ENCODE measurements at regions not wholly inside any gene's neighbourhood (a gene's known extent, or its start where the extent isn't known, plus 50 kb on each side); places are given as distances from the start of the nearest gene placed in this dataset.
"Not testable (repeated sequence)": the region's sequence is repeated elsewhere in the genome, so short reads cannot be mapped to it uniquely, and the experiment has no call there.

DNA sequence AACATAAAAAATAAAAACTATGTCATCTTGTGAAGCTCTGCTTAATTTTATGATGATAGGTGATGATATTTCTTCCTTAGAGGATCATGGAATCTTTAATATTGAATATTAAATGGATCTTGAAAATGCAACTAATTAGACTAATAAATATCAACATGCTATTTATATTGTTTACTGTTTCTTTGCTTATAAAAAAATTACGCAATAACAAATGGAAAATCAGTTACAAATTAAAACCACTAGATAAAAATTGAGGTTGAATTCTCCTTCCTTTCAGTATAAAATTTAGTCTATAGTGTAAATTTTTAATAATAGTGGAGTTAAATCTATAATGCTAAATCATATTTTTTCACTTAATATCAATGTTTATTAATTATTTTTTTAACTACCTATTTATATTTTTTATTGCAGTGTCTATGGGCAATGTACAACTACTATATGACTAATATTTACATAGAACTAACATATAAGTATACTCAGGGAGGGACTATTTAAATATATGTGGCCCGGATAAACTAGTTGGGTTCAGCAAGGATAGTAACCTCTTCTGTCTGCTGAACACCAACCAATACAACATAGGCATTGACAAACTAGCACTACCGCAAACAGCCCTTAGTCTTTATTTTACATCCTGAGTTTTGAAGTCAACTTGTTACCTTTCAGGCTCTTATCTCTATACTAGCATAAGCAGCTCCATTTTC is 628.0 kb downstream of the EFNB2 start:
- no peak for DNase-seq

DNA sequence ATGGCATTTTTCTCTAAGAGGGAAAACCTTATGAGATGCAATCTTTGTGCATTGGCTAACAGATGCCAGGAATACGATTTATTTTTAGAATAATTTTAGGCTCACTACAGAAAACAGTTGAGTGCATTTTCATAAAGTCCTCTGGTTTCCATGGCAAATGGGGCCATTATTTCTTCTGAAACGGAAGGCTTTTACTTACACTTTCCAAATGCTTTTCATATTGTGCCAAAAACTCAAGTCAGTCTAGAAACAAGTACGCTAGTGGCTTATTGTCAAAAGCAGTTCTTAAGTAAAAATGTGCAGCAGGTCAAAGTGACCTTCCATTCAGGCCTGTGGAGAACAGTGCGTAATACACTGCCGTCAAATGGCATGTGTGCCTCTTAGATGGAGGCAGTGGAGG is 628.7 kb downstream of the EFNB2 start:
- DNase-seq, result no peak

DNA sequence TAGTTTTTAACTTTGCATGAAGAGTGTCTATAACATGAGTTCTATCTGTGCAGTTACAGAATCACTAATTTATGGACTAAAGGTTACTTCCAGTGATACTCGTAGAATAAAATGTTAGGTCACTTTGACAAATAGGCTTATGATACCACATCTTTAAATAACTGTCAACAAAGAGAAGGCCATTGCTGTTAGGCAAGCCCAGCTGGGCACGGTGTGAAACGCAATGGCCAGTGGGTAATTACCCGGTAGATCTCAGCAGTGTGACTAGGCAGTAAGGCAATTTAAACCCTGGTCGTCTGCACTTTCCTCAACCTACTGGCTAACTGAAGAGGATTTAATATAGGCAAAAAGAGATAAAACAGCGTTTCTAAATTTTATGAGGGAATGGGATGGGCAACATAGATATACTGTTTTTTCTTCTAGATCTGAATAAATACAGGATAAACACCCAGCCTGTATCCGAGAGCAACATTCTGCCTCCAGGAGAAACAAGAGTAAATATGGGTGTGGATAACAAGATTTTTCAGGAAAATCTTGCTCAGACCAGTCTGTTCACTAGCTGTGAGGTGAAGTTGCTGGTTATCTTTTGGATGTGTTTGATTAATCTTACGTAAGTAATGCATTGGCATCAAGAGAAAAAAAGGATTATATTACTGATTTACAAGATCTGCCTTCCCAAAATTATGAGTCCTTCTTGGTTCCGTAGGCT is 631.3 kb downstream of the EFNB2 start:
- DNase-seq, result no peak

DNA sequence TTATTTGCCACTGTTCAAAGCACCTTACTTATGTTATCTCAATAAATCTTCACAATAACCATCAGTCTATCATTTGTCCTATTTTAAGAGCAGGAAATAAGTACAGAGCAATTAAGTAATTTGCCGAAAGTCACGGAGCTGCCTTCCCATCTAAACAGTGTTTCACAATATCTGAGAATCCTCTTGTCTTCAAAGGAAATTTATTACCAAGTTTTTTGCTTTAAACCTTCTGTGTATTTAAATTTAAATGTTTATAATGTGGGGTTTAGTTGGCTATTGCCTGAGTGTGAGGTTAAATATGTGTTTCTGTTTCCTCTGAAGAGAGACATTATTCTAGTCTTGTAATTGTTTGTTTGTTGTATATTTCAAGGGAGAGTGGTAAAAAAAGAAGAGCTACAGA is 633.1 kb downstream of the EFNB2 start:
- DNase-seq, result no peak

DNA sequence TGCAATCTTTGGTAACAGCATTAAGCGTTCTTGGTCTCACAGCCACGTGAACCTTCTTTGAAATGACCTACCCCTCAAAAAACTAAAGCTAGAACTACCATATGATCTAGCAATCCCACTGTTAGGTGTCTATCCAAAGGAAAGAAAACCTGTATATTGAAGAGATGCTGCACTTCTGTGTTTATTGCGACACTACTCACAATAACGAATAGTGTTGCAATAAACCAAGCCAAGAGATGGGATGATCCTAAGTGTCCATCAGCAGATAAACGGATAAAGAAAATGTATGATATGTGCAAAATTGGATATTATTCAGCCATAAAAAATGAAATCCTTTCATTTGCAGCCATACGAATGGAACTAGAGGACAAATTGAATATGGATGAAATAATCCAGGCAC is 637.9 kb downstream of the EFNB2 start:
- DNase-seq, result no peak

DNA sequence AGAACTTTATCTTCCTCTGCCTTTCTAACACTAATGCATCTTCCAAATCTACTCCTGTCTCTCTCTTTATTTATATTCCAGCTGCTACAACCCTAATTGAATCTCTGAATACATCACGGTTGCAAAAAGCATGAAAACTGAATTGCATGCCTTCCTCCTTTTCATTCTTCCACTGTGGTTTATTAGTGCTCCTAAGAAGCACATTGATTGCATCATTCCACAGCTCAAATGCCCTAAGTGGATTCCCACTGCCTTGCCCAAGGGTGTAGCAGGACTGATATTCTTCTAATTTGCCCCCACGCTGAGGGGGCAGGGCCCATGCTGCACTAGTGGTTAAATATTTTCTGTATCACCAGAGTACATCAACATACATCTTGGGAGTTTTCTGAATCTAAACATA is 640.8 kb downstream of the EFNB2 start:
- DNase-seq, result no peak

DNA sequence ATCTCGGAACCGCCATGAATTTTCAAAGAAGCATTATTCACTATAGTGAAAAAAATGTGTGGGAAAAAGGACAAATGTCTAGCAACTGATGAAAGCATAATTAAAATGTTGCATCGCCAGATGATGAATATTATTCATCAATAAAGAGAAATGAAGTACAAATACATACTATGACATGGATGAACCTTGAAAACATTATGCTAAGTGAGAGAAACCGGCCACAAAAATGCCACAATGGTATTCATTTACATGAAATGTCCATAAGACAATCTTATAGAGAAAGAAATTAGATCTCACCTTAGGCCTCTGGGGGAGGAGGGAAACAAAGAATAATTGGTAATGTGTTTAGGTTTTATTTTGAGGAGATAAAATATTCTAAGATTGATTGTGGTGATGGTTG is 645.0 kb downstream of the EFNB2 start:
- DNase-seq, result no peak

DNA sequence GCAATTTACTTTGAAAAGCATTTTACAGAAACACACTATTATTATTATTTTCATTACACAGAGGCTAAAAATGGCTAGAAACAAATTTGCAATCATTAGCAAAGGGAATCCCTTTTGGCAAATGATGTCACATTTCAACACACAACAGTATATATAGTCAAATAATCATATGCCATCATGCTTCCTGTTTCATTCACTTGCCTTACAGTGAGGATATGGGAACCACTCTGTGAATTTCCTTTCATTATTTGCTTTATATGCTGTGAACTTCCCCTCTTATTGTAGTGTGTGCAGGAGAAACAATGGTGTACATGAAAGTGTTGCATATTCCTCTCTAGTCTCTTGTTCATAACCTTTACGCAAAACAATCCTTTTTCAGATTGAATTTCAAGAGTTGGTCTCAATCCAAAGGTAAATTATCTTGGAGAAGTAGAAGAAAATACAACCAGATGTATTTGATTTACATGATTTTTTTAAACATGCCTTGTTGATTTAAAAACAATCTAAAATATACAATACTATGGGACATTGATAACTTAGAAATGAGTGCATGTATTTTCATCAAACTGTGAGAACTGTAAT is 657.3 kb downstream of the EFNB2 start:
- DNase-seq, result no peak

DNA sequence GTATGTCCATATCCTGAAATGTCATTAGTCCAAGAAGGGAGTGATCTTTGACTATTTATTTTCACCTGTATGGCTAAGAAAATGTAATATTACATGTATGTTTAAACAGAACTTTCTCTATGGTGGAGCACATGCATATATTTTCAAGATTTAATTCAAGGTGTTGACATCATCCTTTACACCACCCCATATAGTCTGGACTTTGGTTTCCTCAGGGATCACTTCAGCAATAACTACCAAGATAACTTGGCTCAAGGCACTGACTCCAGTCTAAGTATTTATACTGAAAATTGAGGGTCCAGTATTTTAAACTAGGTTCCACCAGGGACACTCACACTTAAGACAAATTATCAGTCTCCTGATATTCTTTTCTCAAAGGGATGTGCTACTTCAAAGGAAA is 660.6 kb downstream of the EFNB2 start:
- DNase-seq, result no peak

DNA sequence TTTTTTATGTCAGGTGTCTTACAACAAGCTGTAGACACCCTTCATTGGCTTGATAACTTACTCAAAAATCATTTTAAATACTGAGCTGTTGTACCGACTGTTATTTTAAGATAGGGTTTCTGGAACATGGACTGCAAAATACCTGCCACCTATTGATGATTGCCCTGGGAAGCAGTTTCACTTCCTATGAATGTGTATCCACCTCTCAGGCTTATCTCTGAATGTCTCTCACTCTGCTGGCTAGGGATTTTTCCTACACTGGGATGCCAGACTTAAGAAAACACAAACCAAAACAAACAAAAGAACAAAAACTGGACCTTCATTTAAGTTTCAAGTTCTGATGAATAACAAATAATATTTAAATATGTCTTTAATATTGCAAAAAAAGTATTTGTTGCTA is 663.7 kb downstream of the EFNB2 start:
- DNase-seq, result no peak

DNA sequence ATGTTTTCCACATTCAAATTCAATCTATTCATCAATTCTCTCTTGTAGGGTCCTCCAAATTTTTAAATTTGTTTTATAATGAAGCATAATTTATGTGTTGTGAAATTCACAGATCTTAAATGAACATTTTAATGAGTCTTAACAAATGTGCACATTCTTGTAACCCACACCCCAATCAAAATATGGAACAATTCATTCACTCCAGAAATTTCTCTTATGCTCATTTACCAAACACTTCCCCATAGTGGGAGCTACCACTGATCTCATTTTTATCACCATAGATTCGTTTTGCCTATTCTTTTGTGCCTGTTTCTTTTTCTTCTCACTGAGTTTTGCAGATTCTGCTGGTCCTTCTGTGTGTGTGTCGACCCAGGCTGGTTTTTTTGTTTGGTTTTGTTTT is 664.1 kb downstream of the EFNB2 start:
- no peak for DNase-seq

DNA sequence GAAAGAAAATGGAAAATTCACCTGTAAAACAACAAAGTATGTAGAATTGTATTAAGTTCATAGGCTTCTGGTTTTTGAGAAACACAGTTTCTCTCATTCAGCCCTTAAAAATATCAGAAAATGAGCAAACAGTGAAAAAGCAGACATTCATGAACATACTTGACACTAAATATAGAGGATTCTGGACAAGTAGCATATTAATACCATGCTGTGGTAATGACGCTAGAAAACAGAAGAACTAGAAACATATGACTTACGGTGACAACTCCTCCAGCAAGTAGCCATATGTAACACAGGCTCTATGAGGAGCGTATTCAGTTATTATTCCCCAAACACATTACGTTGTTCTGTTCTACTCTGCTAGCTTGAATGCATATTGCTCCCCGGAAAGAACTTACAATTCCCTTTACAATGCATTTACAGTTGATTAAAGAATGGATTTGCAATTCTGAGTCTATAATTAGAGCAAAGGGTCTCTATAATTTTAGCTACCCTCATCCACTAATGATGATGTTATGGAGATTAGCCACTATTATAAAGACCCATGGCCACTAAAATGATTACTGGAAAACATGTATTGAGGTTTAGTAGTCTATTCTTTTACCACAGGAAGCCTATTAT is 672.1 kb downstream of the EFNB2 start:
- DNase-seq, result no peak

DNA sequence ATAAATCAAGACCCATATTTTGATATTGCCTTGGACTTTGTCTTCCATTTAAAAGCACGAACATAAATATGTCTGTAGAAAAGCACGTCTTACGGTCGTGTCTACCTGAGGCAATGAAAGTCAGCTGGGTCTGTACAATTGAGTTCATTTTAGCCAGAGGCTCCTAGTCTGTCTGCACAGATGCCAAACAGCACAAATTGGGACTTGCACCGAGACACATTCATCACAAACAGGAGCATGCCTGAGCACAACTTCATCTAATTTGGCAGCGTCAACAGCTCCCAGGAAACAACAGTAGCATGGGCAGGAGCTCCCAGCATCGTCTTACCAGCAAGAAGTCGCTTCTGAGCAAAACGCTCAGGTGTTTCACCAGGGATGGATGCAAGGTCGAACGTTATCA is 687.0 kb downstream of the EFNB2 start:
- DNase-seq, result no peak

DNA sequence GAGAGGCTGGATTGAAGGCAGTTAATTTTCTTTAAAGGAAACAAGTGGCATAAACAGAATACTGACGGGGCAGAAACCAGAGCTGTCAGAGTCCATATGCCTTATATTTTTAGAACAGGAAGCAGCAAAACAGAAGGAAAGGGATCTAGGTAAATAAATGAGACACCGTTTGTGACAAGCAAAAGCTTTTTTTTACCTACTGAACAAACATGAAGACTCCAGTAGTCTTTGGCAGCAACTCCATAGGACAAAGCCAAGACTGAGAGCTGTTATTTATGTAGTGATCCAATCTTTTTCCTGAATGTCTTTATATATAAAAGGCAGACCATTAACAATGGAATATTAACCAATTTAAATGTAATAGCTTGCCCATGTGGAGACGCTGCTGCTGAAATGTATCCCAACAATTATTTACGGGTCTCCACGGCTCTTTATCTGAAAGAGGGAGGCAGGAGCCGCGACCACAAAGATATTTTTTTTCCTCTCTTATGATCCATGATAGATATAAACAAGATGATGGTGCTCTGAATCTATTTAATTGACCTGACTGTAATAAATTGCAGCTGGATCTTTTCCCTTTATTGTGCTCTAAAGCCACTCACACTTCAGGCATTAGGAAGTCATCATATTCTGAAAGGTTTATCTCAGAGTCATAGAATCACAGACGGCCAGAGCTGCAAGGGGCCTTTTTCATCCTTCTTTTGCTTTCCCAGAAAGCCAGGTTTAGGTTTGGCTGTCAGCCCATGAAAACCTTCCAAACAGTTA is 687.8 kb downstream of the EFNB2 start:
- no peak for DNase-seq

DNA sequence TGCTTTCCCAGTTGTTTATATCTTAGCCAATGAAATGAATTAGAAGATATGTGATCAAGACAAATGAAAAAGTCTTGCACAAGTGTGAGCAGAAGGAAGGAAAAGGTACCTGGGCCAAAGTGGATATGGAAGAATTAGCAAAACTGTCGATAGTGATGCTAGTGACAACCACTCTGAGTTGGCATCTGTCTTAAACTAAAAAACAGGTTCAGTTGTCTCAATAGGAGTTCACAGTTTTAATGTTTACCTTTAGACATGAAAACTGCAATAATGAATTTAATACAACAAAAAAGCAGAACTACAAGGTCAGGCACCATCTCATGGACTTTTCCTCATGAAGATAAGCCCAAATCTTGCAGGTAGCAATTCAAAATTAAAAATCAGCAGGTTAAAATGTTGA is 688.5 kb downstream of the EFNB2 start:
- no peak for DNase-seq

DNA sequence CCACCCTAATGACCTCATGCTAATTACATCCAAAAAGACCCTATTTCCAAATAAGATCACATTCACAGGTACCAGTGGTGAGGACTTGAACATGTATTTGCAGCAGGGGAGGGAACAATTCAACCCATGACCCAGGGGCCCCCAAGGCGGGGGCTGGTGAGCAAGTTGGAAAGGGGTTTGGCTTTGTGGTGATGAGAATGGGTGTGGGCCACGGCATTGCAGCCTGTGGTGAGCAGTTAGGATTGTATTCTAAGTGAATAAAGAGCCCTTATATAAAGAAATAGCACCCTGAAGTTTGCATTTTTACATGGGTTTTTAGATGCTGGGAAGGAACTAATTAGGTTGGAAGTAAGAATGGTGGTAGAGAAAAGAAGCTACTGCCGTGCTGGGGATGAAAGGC is 694.2 kb downstream of the EFNB2 start:
- no peak for DNase-seq

DNA sequence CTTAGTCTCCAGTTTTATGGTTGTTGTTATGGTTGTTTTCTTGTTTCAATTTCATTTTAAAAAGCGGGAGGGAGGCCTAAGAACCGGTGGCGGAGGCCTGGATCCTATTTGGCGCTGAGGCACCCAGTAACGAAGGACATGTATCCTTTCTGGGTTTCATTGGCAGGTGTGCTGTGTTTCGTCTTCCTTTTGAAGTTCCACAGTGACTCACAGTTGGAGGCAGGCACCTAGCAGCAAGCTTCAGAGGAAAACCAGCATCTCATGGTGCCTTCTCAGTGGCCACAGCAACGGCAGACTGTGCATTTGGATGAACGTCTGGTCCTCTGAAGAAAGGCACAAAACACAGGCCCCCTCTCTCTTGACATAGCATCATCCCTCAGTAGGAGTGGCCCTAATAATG is 697.2 kb downstream of the EFNB2 start:
- DNase-seq, result no peak

DNA sequence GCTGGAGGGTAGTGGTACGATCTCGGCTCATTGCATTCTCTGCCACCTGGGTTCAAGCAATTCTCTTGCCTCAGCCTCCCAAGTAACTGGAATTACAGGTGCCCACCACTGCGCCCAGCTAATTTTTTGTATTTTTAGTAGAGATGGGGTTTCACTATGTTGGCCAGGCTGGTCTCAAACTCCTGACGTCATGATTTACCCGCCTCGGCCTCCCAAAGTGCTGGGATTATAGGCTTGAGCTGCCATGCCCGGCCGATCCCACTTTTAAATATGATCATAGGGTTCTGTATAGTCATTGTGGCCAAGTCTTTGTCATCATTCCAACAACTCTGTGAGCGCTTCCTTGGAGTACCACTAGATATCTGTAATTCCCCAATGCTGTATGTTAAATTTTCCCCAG is 698.2 kb downstream of the EFNB2 start:
- not testable (repeated sequence) for DNase-seq

DNA sequence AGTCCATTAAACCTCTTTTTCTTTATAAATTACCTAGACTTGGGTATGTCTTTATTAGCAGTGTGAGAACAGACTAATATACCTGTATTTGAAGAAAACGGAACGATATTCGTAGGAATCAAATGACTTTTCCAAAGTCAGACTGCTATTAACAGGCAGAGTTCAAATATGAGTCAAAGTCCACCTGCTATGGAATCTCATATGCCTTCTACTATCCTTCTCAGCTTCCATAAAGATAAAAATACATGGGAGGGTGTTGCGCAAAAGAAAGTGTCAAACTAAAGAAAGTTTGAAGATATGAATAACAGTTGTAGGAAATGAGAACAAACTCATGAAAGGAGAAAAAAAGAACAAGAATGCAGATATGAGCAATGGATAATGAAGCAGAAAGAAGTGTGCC is 704.6 kb downstream of the EFNB2 start:
- DNase-seq, result no peak

DNA sequence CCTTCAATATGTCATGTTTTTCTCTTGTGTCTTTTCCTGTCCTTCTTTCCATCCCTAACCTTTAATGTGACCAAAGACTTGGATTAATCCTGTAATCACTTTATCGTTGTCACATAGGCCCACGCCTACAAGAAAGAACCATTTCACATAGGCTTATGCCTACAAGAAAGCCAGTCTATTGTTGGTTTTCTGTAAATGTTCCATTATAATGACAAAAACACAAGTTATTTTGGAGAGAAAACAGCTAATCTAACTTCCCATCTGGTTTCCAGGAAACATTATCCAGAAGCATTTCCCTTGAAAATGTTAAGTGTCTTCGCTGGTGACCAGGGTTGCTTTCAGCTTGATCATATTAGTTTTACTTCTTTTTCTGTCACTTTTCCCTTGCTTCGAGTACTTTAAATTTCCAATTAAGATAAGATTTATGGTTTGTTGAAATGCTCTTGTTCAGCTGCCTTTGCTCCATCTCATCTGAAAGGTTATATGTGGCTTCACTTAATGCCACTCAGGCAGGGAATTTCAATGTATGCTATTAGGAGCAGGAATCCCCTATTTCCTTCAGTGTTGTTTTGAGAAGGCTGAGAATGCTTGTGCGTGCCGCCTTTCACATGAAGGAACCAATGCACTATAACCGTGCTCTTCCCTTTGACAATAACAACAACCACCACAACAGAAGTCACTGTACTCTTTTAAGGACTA is 708.2 kb downstream of the EFNB2 start:
- DNase-seq, result no peak

DNA sequence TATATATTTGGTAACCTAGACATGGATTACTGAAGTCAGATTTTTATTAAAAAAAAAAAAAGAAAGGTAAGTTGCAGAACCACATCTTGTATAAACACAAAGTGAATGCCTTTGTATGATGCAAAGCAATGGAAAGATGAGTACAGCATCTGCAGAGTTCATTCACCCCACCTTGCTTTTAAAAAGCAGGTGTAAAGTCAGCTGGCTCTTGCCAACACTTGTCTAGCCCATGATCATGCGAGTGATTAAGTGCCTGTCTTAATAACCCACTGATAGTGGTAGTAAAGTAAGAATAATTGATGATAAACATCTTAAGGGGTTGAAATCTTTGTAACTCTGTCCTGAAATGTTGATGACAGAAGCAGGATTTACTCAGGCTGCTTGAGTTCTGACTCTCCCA is 710.4 kb downstream of the EFNB2 start:
- DNase-seq, result no peak

DNA sequence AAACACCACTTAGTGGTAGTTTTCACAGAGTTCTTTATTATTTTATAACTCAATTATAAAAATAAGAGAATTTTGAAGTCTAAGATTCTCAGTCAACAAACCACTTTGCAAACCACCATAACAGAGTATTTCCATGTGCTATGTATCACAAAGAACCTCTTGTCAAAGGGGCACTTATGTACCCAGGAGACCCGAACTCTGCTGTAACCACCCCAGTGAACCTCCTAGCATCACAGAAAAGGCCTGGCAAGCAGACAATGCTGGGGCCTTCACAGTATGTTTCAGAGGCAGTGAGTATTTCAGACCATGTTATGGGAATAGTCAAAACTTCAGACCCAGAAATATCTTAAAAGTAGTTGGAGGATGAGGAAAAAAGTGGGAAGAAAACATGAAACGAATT is 714.1 kb downstream of the EFNB2 start:
- no peak for DNase-seq

DNA sequence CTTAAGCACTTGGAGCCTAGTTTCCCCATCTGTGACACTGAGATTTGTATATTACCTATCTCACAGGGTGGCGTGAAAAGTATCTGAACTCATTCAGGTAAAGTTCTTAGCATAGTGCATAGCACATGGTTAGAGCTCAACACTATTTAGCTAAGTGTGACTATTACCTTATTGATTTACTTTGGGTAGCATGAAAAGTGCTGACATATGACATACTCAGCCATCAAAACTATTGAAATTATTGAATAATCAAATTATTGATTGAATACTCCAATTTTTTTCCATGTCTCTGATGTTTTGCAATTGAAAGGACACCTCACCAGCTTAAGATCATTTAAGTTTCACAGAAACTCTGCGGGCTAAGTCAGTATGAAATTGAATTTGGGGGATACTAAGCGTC is 715.0 kb downstream of the EFNB2 start:
- no peak for DNase-seq
